ENCODE measurements at regions not wholly inside any gene's neighbourhood (a gene's known extent, or its start where the extent isn't known, plus 50 kb on each side); places are given as distances from the start of the nearest gene placed in this dataset.

DNA sequence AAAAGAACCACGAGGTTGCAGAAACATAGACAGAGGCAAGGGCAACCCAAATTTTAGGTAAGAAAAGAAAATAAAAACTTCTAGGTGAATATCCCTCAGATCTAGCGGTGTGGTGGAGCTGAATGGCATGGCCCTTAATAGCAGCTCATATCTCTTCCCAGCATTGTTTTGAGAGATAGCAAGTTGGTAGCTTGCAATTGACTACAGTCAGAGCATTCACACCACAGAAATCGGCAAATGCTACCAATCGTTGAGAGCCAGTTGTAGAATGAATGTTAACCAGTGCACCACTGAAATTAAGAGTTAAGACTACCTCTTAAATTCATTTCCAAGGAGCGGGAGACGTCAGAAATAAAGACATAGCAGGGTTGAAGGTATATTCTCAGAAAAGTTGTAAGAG lies 184.0 kb upstream of the KIT start:
- Histone ChIP-seq H2AFZ (ENCODE audit: low read depth, low read length) (no peak overlapping the region), H3K9ac (ENCODE audit: low read length) (no peak overlapping the region), H3K36me3 (ENCODE audit: insufficient read depth, low read length) (no peaks in the 10 kb centered on the region), H3K4me3 (ENCODE audit: low read length) (no peak overlapping the region), H3K79me2 (replicated peaks; ENCODE audit: insufficient read depth, low read length) (no peaks in the 10 kb centered on the region), H3K27ac (ENCODE audit: low read length) (no peak overlapping the region), H3K4me2 (ENCODE audit: low read length) (no peak overlapping the region), H3K27me3 (ENCODE audit: insufficient read depth, low read depth, low read length) (no peaks in the 10 kb centered on the region), H4K20me1 (ENCODE audit: insufficient read depth) (no peaks in the 10 kb centered on the region), H3K9me3 (ENCODE audit: low read length) (no peaks in the 10 kb centered on the region), H3K9me2 (ENCODE audit: insufficient read depth, low read length) (no peaks in the 10 kb centered on the region), H3F3A (ENCODE audit: insufficient read depth, low read length, poor library complexity, severe bottlenecking) (no peaks in the 10 kb centered on the region)
- TF ChIP-seq MXI1 (conservative IDR thresholded peaks at IDR 0.05; ENCODE audit: poor library complexity, severe bottlenecking) (no peak), POLR2AphosphoS5 (IDR thresholded peaks at IDR 0.05) (no peak), RAD21 (conservative IDR thresholded peaks at IDR 0.05) (no peak), EP300 (conservative IDR thresholded peaks at IDR 0.05; ENCODE audit: poor library complexity, severe bottlenecking) (no peak), EZH2 (IDR thresholded peaks at IDR 0.05; ENCODE audit: borderline replicate concordance, insufficient read depth, low read length, poor library complexity, severe bottlenecking) (no peak), SMC3 (conservative IDR thresholded peaks at IDR 0.05; ENCODE audit: poor library complexity) (no peak), TAF1 (IDR thresholded peaks at IDR 0.05; ENCODE audit: low read depth) (no peak)
- TF ChIP-seq, protein P1, sequence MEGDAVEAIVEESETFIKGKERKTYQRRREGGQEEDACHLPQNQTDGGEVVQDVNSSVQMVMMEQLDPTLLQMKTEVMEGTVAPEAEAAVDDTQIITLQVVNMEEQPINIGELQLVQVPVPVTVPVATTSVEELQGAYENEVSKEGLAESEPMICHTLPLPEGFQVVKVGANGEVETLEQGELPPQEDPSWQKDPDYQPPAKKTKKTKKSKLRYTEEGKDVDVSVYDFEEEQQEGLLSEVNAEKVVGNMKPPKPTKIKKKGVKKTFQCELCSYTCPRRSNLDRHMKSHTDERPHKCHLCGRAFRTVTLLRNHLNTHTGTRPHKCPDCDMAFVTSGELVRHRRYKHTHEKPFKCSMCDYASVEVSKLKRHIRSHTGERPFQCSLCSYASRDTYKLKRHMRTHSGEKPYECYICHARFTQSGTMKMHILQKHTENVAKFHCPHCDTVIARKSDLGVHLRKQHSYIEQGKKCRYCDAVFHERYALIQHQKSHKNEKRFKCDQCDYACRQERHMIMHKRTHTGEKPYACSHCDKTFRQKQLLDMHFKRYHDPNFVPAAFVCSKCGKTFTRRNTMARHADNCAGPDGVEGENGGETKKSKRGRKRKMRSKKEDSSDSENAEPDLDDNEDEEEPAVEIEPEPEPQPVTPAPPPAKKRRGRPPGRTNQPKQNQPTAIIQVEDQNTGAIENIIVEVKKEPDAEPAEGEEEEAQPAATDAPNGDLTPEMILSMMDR (IDR thresholded peaks at IDR 0.05; ENCODE audit: poor library complexity, severe bottlenecking): no peak
- TF ChIP-seq, protein P2, sequence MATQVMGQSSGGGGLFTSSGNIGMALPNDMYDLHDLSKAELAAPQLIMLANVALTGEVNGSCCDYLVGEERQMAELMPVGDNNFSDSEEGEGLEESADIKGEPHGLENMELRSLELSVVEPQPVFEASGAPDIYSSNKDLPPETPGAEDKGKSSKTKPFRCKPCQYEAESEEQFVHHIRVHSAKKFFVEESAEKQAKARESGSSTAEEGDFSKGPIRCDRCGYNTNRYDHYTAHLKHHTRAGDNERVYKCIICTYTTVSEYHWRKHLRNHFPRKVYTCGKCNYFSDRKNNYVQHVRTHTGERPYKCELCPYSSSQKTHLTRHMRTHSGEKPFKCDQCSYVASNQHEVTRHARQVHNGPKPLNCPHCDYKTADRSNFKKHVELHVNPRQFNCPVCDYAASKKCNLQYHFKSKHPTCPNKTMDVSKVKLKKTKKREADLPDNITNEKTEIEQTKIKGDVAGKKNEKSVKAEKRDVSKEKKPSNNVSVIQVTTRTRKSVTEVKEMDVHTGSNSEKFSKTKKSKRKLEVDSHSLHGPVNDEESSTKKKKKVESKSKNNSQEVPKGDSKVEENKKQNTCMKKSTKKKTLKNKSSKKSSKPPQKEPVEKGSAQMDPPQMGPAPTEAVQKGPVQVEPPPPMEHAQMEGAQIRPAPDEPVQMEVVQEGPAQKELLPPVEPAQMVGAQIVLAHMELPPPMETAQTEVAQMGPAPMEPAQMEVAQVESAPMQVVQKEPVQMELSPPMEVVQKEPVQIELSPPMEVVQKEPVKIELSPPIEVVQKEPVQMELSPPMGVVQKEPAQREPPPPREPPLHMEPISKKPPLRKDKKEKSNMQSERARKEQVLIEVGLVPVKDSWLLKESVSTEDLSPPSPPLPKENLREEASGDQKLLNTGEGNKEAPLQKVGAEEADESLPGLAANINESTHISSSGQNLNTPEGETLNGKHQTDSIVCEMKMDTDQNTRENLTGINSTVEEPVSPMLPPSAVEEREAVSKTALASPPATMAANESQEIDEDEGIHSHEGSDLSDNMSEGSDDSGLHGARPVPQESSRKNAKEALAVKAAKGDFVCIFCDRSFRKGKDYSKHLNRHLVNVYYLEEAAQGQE (IDR thresholded peaks at IDR 0.05; ENCODE audit: borderline replicate concordance): no peak

DNA sequence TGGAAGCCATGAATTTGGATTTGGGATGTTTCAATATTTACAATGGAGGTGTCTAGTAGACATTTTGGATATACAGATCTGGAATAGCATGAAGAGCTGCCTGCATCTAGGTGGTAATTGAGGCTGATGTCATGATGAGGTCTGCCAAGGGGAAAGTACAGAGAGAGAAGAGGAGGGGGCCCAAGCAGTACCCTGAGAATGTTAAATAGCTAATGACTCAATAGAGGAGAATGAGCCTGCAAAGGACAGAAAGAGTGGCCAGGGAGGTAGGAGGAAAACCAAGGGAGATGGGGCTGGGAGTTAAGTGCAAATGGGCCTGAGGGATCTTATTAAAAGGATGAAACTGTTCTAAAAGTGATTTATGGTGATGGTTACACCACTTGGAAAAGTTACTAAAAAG lies 182.2 kb upstream of the KIT start:
- no peaks in the 10 kb centered on the region for H3K9me2 ChIP-seq (ENCODE audit: insufficient read depth, low read length)
- no peak overlapping the region for H3K9ac ChIP-seq (ENCODE audit: low read length)
- no peaks in the 10 kb centered on the region for H4K20me1 ChIP-seq (ENCODE audit: insufficient read depth)
- H3K36me3 ChIP-seq (ENCODE audit: insufficient read depth, low read length): no peaks in the 10 kb centered on the region
- H3K79me2 ChIP-seq (replicated peaks; ENCODE audit: insufficient read depth, low read length): no peaks in the 10 kb centered on the region
- no peaks in the 10 kb centered on the region for H3K9me3 ChIP-seq (ENCODE audit: low read length)
- H3F3A ChIP-seq (ENCODE audit: insufficient read depth, low read length, poor library complexity, severe bottlenecking): no peaks in the 10 kb centered on the region
- no peaks in the 10 kb centered on the region for H3K27me3 ChIP-seq (ENCODE audit: insufficient read depth, low read depth, low read length)
- H3K4me3 ChIP-seq (ENCODE audit: low read length): no peak overlapping the region
- no peak overlapping the region for H3K4me2 ChIP-seq (ENCODE audit: low read length)
- TF ChIP-seq SMC3 (conservative IDR thresholded peaks at IDR 0.05; ENCODE audit: poor library complexity): no peak
- TF ChIP-seq POLR2AphosphoS5 (IDR thresholded peaks at IDR 0.05): no peak
- TF ChIP-seq, protein P1 (IDR thresholded peaks at IDR 0.05; ENCODE audit: poor library complexity, severe bottlenecking): no peak
- TF ChIP-seq MXI1 (conservative IDR thresholded peaks at IDR 0.05; ENCODE audit: poor library complexity, severe bottlenecking): no peak
- no peak for TF ChIP-seq EP300 (conservative IDR thresholded peaks at IDR 0.05; ENCODE audit: poor library complexity, severe bottlenecking)
- TF ChIP-seq, protein P2 (IDR thresholded peaks at IDR 0.05; ENCODE audit: borderline replicate concordance): no peak
- TF ChIP-seq TAF1 (IDR thresholded peaks at IDR 0.05; ENCODE audit: low read depth): no peak
- no peak for TF ChIP-seq RAD21 (conservative IDR thresholded peaks at IDR 0.05)
- TF ChIP-seq EZH2 (IDR thresholded peaks at IDR 0.05; ENCODE audit: borderline replicate concordance, insufficient read depth, low read length, poor library complexity, severe bottlenecking): no peak
- no peak overlapping the region for H2AFZ ChIP-seq (ENCODE audit: low read depth, low read length)
- H3K27ac ChIP-seq (ENCODE audit: low read length): no peak overlapping the region

All from neural cell (in vitro differentiated cells).